Lower lobe of right lung (tissue), 2 donors: ENCODE measurements at regions not wholly inside any gene's neighbourhood (a gene's known extent, or its start where the extent isn't known, plus 50 kb on each side); places are given as distances from the start of the nearest gene placed in this dataset.

Experiments
- ATAC-seq, 2 donors: fragments of 200-7000 bp; cut with Tn5 transposase; one replicate each; pipeline ENCODE4 v1.9.1; 2020 to 2022; ENCODE audit warnings: mild to moderate bottlenecking in 2 of 2, moderate library complexity in 2 of 2
- DNase-seq: peaks from one replicate; pipeline ENCODE4 v3.0.0-alpha.2; 2020
- H3K27ac ChIP-seq: fragments of 200-600 bp; one replicate; pipeline ENCODE4 v1.8.0; 2022
- H3K27me3 ChIP-seq: fragments of 200-600 bp; one replicate; pipeline ENCODE4 v1.8.0; 2022; ENCODE audit warnings: low read depth
- H3K36me3 ChIP-seq: fragments of 200-600 bp; one replicate; pipeline ENCODE4 v1.8.0; 2022; ENCODE audit warnings: mild to moderate bottlenecking
- H3K4me1 ChIP-seq: fragments of 200-600 bp; one replicate; pipeline ENCODE4 v1.8.0; 2022
- H3K4me3 ChIP-seq: fragments of 200-600 bp; one replicate; pipeline ENCODE4 v1.8.0; 2022; ENCODE audit warnings: mild to moderate bottlenecking
- H3K9me3 ChIP-seq: fragments of 200-600 bp; one replicate; pipeline ENCODE4 v1.8.0; 2022
- CTCF ChIP-seq: fragments of 200-600 bp; IDR thresholded peaks from one replicate; pipeline ENCODE4 v1.8.0; 2022; ENCODE audit warnings: antibody characterized with exemption, mild to moderate bottlenecking
- intact Hi-C: fragments of 100-400 bp; cut with DNase I; formaldehyde crosslinking; loops from one replicate; pipeline ENCODE4 v1.11.0; 2022
- donor health status: DM: no; HTN: yes; CAD: no; lungs with severe emphysema.

- DNase-seq = no peak
- intact Hi-C loops = no loop called here
- ATAC-seq = no peak
Measured at GRCh38 chr10:130380056-130380455, 243.9 kb downstream of the GLRX3 start.

GRCh38 chr10:130382031-130382430 lies 245.8 kb downstream of the GLRX3 start:
- Histone ChIP-seq H3K4me3 (no peak overlapping the region), H3K4me1 (no peaks in the 10 kb centered on the region), H3K27me3 (no peaks in the 10 kb centered on the region), H3K36me3 (no peaks in the 10 kb centered on the region), H3K27ac (no peak overlapping the region), H3K9me3 (no peaks in the 10 kb centered on the region)
- no peak for TF ChIP-seq CTCF
- ATAC-seq (no peak), DNase-seq (no peak)
- intact Hi-C loops = no loop called here

More at GRCh38 chr10:130380056-130380455, 243.9 kb downstream of the GLRX3 start:
- Histone ChIP-seq H3K36me3 (no peaks in the 10 kb centered on the region), H3K4me3 (no peak overlapping the region), H3K9me3 (no peaks in the 10 kb centered on the region), H3K27me3 (no peaks in the 10 kb centered on the region), H3K4me1 (no peaks in the 10 kb centered on the region), H3K27ac (no peak overlapping the region)
- TF ChIP-seq CTCF = no peak

- no peak for ATAC-seq
- intact Hi-C loops = no loop called here
- Histone ChIP-seq H3K27me3 (no peaks in the 10 kb centered on the region), H3K4me3 (no peak overlapping the region), H3K36me3 (no peaks in the 10 kb centered on the region), H3K27ac (no peak overlapping the region), H3K9me3 (no peaks in the 10 kb centered on the region), H3K4me1 (no peaks in the 10 kb centered on the region)
- DNase-seq = no peak
- TF ChIP-seq CTCF = no peak
Measured at GRCh38 chr10:130387936-130388580, 251.9 kb downstream of the GLRX3 start.

- no peaks in the 10 kb centered on the region for H3K4me1 ChIP-seq
- no peak for TF ChIP-seq CTCF
- no peaks in the 10 kb centered on the region for H3K36me3 ChIP-seq
- ATAC-seq = no peak
- H3K4me3 ChIP-seq = no peak overlapping the region
- no peak overlapping the region for H3K27ac ChIP-seq
- H3K27me3 ChIP-seq = no peaks in the 10 kb centered on the region
- no peaks in the 10 kb centered on the region for H3K9me3 ChIP-seq
- DNase-seq = no peak
- intact Hi-C loops = no loop called here
Measured at GRCh38 chr10:130388746-130389145, 252.6 kb downstream of the GLRX3 start.

GRCh38 chr10:130389906-130390305 lies 253.7 kb downstream of the GLRX3 start:
- no peak for ATAC-seq
- Histone ChIP-seq H3K27me3 (no peaks in the 10 kb centered on the region), H3K4me3 (no peak overlapping the region), H3K9me3 (no peaks in the 10 kb centered on the region), H3K4me1 (no peaks in the 10 kb centered on the region), H3K27ac (no peak overlapping the region), H3K36me3 (no peaks in the 10 kb centered on the region)
- no peak for TF ChIP-seq CTCF
- no peak for DNase-seq
- intact Hi-C loops = no loop called here
